Esophagus muscularis mucosa (tissue), 4 donors: ENCODE measurements at regions not wholly inside any gene's neighbourhood (a gene's known extent, or its start where the extent isn't known, plus 50 kb on each side); places are given as distances from the start of the nearest gene placed in this dataset.

Source experiments
- DNase-seq: peaks from one replicate; pipeline ENCODE4 v3.0.0-alpha.2; 2017; ENCODE audit errors: extremely low spot score
- H3K27ac ChIP-seq, 4 donors: fragments of 200-600 bp; sonication (generic); replicated peaks in 1 of 4; 1 replicate in 3 of 4; 2 replicates in 1 of 4; pipeline ENCODE4 v1.5.1; 2016 to 2019; ENCODE audit warnings: mild to moderate bottlenecking in 1 of 4
- H3K27me3 ChIP-seq, 4 donors: fragments of 200-600 bp; sonication (generic); one replicate each; pipeline versions ENCODE4 v1.5.1 to v1.6.0; 2016 to 2019
- H3K36me3 ChIP-seq, 4 donors: fragments of 200-600 bp; sonication (generic); one replicate each; pipeline ENCODE4 v1.5.1; 2016 to 2019
- H3K4me1 ChIP-seq, 4 donors: fragments of 200-600 bp; sonication (generic); one replicate each; pipeline ENCODE4 v1.5.1; 2016 to 2019
- H3K4me3 ChIP-seq, 4 donors: fragments of 200-600 bp; sonication (generic); 1 replicate in 2 of 4; 2 replicates in 2 of 4; pipeline ENCODE4 v1.5.1; 2016 to 2019; ENCODE audit warnings: mild to moderate bottlenecking in 4 of 4, moderate library complexity in 1 of 4
- H3K9me3 ChIP-seq, 4 donors: fragments of 200-600 bp; sonication (generic); 1 replicate in 3 of 4; 2 replicates in 1 of 4; pipeline ENCODE4 v1.5.1; 2016 to 2019
- CTCF ChIP-seq, 3 experiments: fragments of 200-600 bp in 2 of 3; fragments of 450-650 bp in 1 of 3; sonication (generic) in 2 of 3; IDR thresholded peaks; one replicate each; pipeline ENCODE4 v1.5.1; 2017 to 2019; ENCODE audit warnings: antibody characterized with exemption in 3 of 3, mild to moderate bottlenecking in 2 of 3, moderate library complexity in 1 of 3
- EP300 ChIP-seq: sonication (generic); formaldehyde crosslinking; IDR thresholded peaks from one replicate; pipeline ENCODE4 v1.6.1; 2017; ENCODE audit warnings: antibody characterized with exemption
- POLR2A ChIP-seq: fragments of 450-650 bp; IDR thresholded peaks from one replicate; pipeline ENCODE4 v1.6.1; 2017; ENCODE audit warnings: antibody characterized with exemption, moderate library complexity, mild to moderate bottlenecking, low read depth
- POLR2AphosphoS5 ChIP-seq, 2 donors: sonication (generic); formaldehyde crosslinking; IDR thresholded peaks; one replicate each; pipeline ENCODE4 v1.6.1; 2017; ENCODE audit warnings: antibody characterized with exemption in 2 of 2
- WGBS: methylation state at CpG from one replicate; pipeline ENCODE4 v1.1.5; 2018; 5-methylcytosine and 5-hydroxymethylcytosine counted together
- intact Hi-C: fragments of 100-400 bp; cut with DNase I; formaldehyde crosslinking; loops from one replicate; pipeline ENCODE4 v1.15.1; 2023

GRCh38 chr16:63453261-63453660, 1417.0 kb upstream of the CDH8 start:
- no peaks in the 10 kb centered on the region for H3K9me3 ChIP-seq
- 81% methylated on average over 3 of the region's 3 CpGs for WGBS
- H3K27me3 ChIP-seq = no peaks in the 10 kb centered on the region
- H3K4me3 ChIP-seq = no peak overlapping the region
- TF ChIP-seq POLR2A = no peak
- no peak for TF ChIP-seq POLR2AphosphoS5 (IDR thresholded peaks at IDR 0.05)
- TF ChIP-seq EP300 = no peak
- no peak for TF ChIP-seq CTCF (IDR thresholded peaks at IDR 0.05)
- no peaks in the 10 kb centered on the region for H3K36me3 ChIP-seq
- H3K4me1 ChIP-seq = no peaks in the 10 kb centered on the region
- H3K27ac ChIP-seq = no peak overlapping the region
- intact Hi-C loops = no loop called here
- DNase-seq = no peak

GRCh38 chr16:63447121-63447520, 1410.9 kb upstream of the CDH8 start:
- 51% methylated on average over 2 of the region's 2 CpGs for WGBS
- Histone ChIP-seq H3K9me3 (no peaks in the 10 kb centered on the region), H3K4me1 (peaks cover 0 to 8% (median 0%) of the 10 kb centered on the region in 4 donors), H3K36me3 (no peaks in the 10 kb centered on the region), H3K27me3 (no peaks in the 10 kb centered on the region), H3K4me3 (no peak overlapping the region), H3K27ac (no peak overlapping the region)
- intact Hi-C loops = no loop called here
- TF ChIP-seq POLR2A (no peak), CTCF (IDR thresholded peaks at IDR 0.05) (no peak), POLR2AphosphoS5 (IDR thresholded peaks at IDR 0.05) (no peak), EP300 (no peak)
- DNase-seq = no peak

GRCh38 chr16:63442246-63442645, 1406.0 kb upstream of the CDH8 start:
- Histone ChIP-seq H3K4me1 (no peaks in the 10 kb centered on the region), H3K36me3 (no peaks in the 10 kb centered on the region), H3K9me3 (no peaks in the 10 kb centered on the region), H3K4me3 (no peak overlapping the region), H3K27ac (no peak overlapping the region), H3K27me3 (no peaks in the 10 kb centered on the region)
- TF ChIP-seq EP300 (no peak), POLR2A (no peak), CTCF (IDR thresholded peaks at IDR 0.05) (no peak), POLR2AphosphoS5 (IDR thresholded peaks at IDR 0.05) (no peak)
- DNase-seq = no peak
- intact Hi-C loops = no loop called here
- 58% methylated on average over 5 of the region's 5 CpGs for WGBS

GRCh38 chr16:63426275-63426870, 1390.1 kb upstream of the CDH8 start:
- DNase-seq = no peak
- no peak for TF ChIP-seq EP300
- TF ChIP-seq POLR2A = no peak
- TF ChIP-seq POLR2AphosphoS5 (IDR thresholded peaks at IDR 0.05) = no peak
- no peak for TF ChIP-seq CTCF (IDR thresholded peaks at IDR 0.05)
- H3K36me3 ChIP-seq = no peaks in the 10 kb centered on the region
- no peaks in the 10 kb centered on the region for H3K9me3 ChIP-seq
- no peaks in the 10 kb centered on the region for H3K4me1 ChIP-seq
- no peak overlapping the region for H3K4me3 ChIP-seq
- no peaks in the 10 kb centered on the region for H3K27me3 ChIP-seq
- no peak overlapping the region for H3K27ac ChIP-seq
- 71% methylated on average over 3 of the region's 3 CpGs for WGBS
- intact Hi-C loops = no loop called here

GRCh38 chr16:63422715-63423114, 1386.5 kb upstream of the CDH8 start:
- 82% methylated on average over 2 of the region's 2 CpGs for WGBS

More at GRCh38 chr16:63422715-63423114, 1386.5 kb upstream of the CDH8 start:
- no peak overlapping the region for H3K4me3 ChIP-seq
- DNase-seq = no peak
- H3K36me3 ChIP-seq = no peaks in the 10 kb centered on the region
- no peaks in the 10 kb centered on the region for H3K9me3 ChIP-seq
- H3K4me1 ChIP-seq = no peaks in the 10 kb centered on the region
- intact Hi-C loops = no loop called here
- H3K27me3 ChIP-seq = no peaks in the 10 kb centered on the region
- no peak for TF ChIP-seq CTCF (IDR thresholded peaks at IDR 0.05)
- TF ChIP-seq EP300 = no peak
- TF ChIP-seq POLR2AphosphoS5 (IDR thresholded peaks at IDR 0.05) = no peak
- TF ChIP-seq POLR2A = no peak
- no peak overlapping the region for H3K27ac ChIP-seq
